GM12878 (cell line): ENCODE measurements at regions not wholly inside any gene's neighbourhood (a gene's known extent, or its start where the extent isn't known, plus 50 kb on each side); places are given as distances from the start of the nearest gene placed in this dataset.

Source experiments
- ATAC-seq: fragments of 200-7000 bp; cut with Tn5 transposase; 3 replicates; pipeline ENCODE4 v1.9.1; 2020; ENCODE audit warnings: mild to moderate bottlenecking, moderate library complexity
- BruUV-seq: library from RNA; stranded (reverse); fragments of 400-500 nt; replicated peaks from 2 replicates; lab custom pipeline; 2021; lab: Mats Ljungman, UMichigan
- CTCF ChIA-PET: fragments of 300-600 bp; sonication (Branson Sonifier 250); formaldehyde crosslinking; extraction: SDS; loops from one replicate; lab custom pipeline; 2021; ENCODE audit warnings: inconsistent platforms; lab: Yijun Ruan, JAX
- POLR2A ChIA-PET: fragments of 350-600 bp; formaldehyde crosslinking; extraction: SDS; loops from one replicate; lab custom pipeline; 2021; ENCODE audit warnings: inconsistent platforms; lab: Charles Lee
- RAD21 ChIA-PET: fragments of 300-600 bp; sonication (Branson Sonifier 250); formaldehyde crosslinking; loops from one replicate; lab custom pipeline; 2023; ENCODE audit warnings: antibody characterized with exemption; ENCODE audit not compliant: unreplicated experiment; lab: Charles Lee
- SMC1A ChIA-PET: fragments of 300-600 bp; sonication (Branson Sonifier 250); formaldehyde crosslinking; loops from one replicate; lab custom pipeline; 2023; ENCODE audit not compliant: unreplicated experiment, uncharacterized antibody; lab: Charles Lee
- DNase-seq: peaks from one replicate; pipeline ENCODE4 v3.0.0-alpha.2; 2011; ENCODE audit warnings: low read depth, low spot score
- FAIRE-seq: peaks from 3 replicates; lab custom pipeline; 2011; peaks lifted over from hg19 to GRCh38; lab: Jason Lieb, UNC
- H2AFZ ChIP-seq: 2 replicates; pipeline ENCODE4 v1.6.0; 2011; ENCODE audit warnings: low read depth, low read length, control low read depth; ENCODE audit not compliant: control insufficient read depth
- H3K27ac ChIP-seq: 2 replicates; pipeline ENCODE4 v1.5.1; 2011; ENCODE audit warnings: control low read depth; ENCODE audit not compliant: control insufficient read depth, insufficient read depth
- H3K27me3 ChIP-seq, 2 experiments: replicated peaks in 1 of 2; 2 replicates each; pipeline versions ENCODE4 v1.6.0 to v1.6.1; 2011; ENCODE audit warnings: low read length in 1 of 2; ENCODE audit not compliant: control insufficient read depth in 2 of 2, insufficient read depth in 2 of 2
- H3K36me3 ChIP-seq, 2 experiments: 2 replicates each; pipeline ENCODE4 v1.5.1; 2011; ENCODE audit warnings: low read length in 1 of 2; ENCODE audit not compliant: control insufficient read depth in 2 of 2, insufficient read depth in 2 of 2
- H3K4me1 ChIP-seq: 2 replicates; pipeline ENCODE4 v1.6.1; 2011; ENCODE audit warnings: mild to moderate bottlenecking, low read length, moderate library complexity, mixed read lengths; ENCODE audit not compliant: control insufficient read depth, insufficient read depth
- H3K4me2 ChIP-seq: 2 replicates; pipeline ENCODE4 v1.6.0; 2011; ENCODE audit warnings: control low read depth; ENCODE audit not compliant: control insufficient read depth, insufficient read depth
- H3K4me3 ChIP-seq: fragments of 200-600 bp; sonication (generic); 2 replicates; pipeline ENCODE4 v1.5.1; 2016
- H3K79me2 ChIP-seq: 2 replicates; pipeline ENCODE4 v1.6.0; 2011; ENCODE audit warnings: low read length; ENCODE audit not compliant: control insufficient read depth, insufficient read depth
- H3K9ac ChIP-seq: 2 replicates; pipeline ENCODE4 v1.8.0; 2011; ENCODE audit warnings: low read length, control low read depth, mixed read lengths; ENCODE audit not compliant: control insufficient read depth, insufficient read depth
- H3K9me3 ChIP-seq: replicated peaks from 3 replicates; pipeline ENCODE4 v1.5.1; 2011; ENCODE audit warnings: mild to moderate bottlenecking, low read length; ENCODE audit not compliant: control insufficient read depth, insufficient read depth
- H4K20me1 ChIP-seq: 2 replicates; pipeline ENCODE4 v1.6.0; 2011; ENCODE audit not compliant: control insufficient read depth, insufficient read depth
- DPF2 ChIP-seq: fragments of 450-650 bp; IDR thresholded peaks from 2 replicates; pipeline ENCODE4 v1.6.1; 2017; ENCODE audit warnings: mild to moderate bottlenecking
- EP300 ChIP-seq, 2 experiments: fragments of 150-350 bp in 1 of 2; IDR thresholded peaks; 2 replicates each; pipeline ENCODE4 v1.6.1; 2011 to 2012; ENCODE audit warnings: low read depth in 2 of 2, low read length in 2 of 2, borderline replicate concordance in 1 of 2, improper control_type of control experiment in 1 of 2, inconsistent platforms in 1 of 2; ENCODE audit not compliant: control insufficient read depth in 1 of 2
- EZH2 ChIP-seq: IDR thresholded peaks from 2 replicates; pipeline ENCODE4 v1.6.1; 2012; ENCODE audit warnings: low read depth, mild to moderate bottlenecking, control low read depth, inconsistent platforms, low read length, borderline replicate concordance; ENCODE audit not compliant: control insufficient read depth
- FOXM1 ChIP-seq: IDR thresholded peaks from 2 replicates; pipeline ENCODE4 v1.6.1; 2012; ENCODE audit warnings: low read depth, mild to moderate bottlenecking, inconsistent platforms, low read length, moderate library complexity
- KAT2A ChIP-seq: conservative IDR thresholded peaks from 2 replicates; pipeline ENCODE4 v1.6.1; 2011; ENCODE audit warnings: low read depth, low read length; ENCODE audit not compliant: control insufficient read depth
- MEF2A ChIP-seq: IDR thresholded peaks from 2 replicates; pipeline ENCODE4 v1.6.1; 2011; ENCODE audit warnings: low read depth, mild to moderate bottlenecking, low read length, moderate library complexity; ENCODE audit not compliant: insufficient read depth
- MTA2 ChIP-seq: fragments of 450-650 bp; IDR thresholded peaks from 2 replicates; pipeline ENCODE4 v1.6.1; 2016; ENCODE audit warnings: low read depth, mild to moderate bottlenecking, moderate library complexity
- POLR2AphosphoS5 ChIP-seq: IDR thresholded peaks from 2 replicates; pipeline ENCODE4 v1.6.1; 2011; ENCODE audit warnings: mild to moderate bottlenecking, low read length, inconsistent platforms
- RFX5 ChIP-seq: IDR thresholded peaks from 2 replicates; pipeline ENCODE4 v1.6.1; 2011; ENCODE audit warnings: low read depth, low read length, improper control_type of control experiment
- SIX5 ChIP-seq: IDR thresholded peaks from 2 replicates; pipeline ENCODE4 v1.6.1; 2011; ENCODE audit warnings: mild to moderate bottlenecking, low read depth, low read length, moderate library complexity; ENCODE audit not compliant: severe bottlenecking
- SP1 ChIP-seq: IDR thresholded peaks from one replicate; pipeline ENCODE4 v1.6.1; 2011; ENCODE audit warnings: low read depth, low read length
- SPI1 ChIP-seq: IDR thresholded peaks from 2 replicates; pipeline ENCODE4 v1.6.1; 2011; ENCODE audit warnings: low read depth, mild to moderate bottlenecking, low read length, moderate library complexity, borderline replicate concordance; ENCODE audit not compliant: insufficient read depth
- SRF ChIP-seq, 2 experiments: IDR thresholded peaks; 2 replicates each; pipeline ENCODE4 v1.6.1; 2011; ENCODE audit warnings: low read depth in 2 of 2, low read length in 2 of 2, mild to moderate bottlenecking in 1 of 2, moderate library complexity in 1 of 2
- TAF1 ChIP-seq: IDR thresholded peaks from 2 replicates; pipeline ENCODE4 v1.6.1; 2011; ENCODE audit warnings: mild to moderate bottlenecking, low read depth, low read length, borderline replicate concordance
- TBL1XR1 ChIP-seq: IDR thresholded peaks from 2 replicates; pipeline ENCODE4 v1.6.1; 2012; ENCODE audit warnings: low read depth, low read length, improper control_type of control experiment
- ZNF622 ChIP-seq: fragments of 450-650 bp; IDR thresholded peaks from 2 replicates; pipeline ENCODE4 v1.6.1; 2017; ENCODE audit warnings: mild to moderate bottlenecking, inconsistent platforms
- WGBS: methylation state at CpG from one replicate; pipeline ENCODE4 v1.1.6; 2016; ENCODE audit warnings: low lambda C conversion rate; ENCODE audit not compliant: insufficient replicate concordance, insufficient coverage; ENCODE audit errors: missing lambda C conversion rate; 5-methylcytosine and 5-hydroxymethylcytosine counted together
- in situ Hi-C: fragments of 300-500 bp; cut with MboI; formaldehyde crosslinking; loops from 9 replicates; pipeline ENCODE4 v1.14.3; 2018; ENCODE audit warnings: mixed read lengths
- intact Hi-C: fragments of 100-400 bp; cut with micrococcal nuclease; formaldehyde crosslinking; loops from one replicate; pipeline ENCODE4 v1.14.2; 2022; ENCODE audit not compliant: unreplicated experiment
- TF ChIP-seq, protein P1 (sequence below): IDR thresholded peaks from 2 replicates; pipeline ENCODE4 v1.6.1; 2012; ENCODE audit warnings: improper control_type of control experiment, low read depth, low read length; ENCODE audit not compliant: insufficient replicate concordance
- TF ChIP-seq, protein P2 (sequence below): IDR thresholded peaks from 2 replicates; pipeline ENCODE4 v1.6.1; 2011; ENCODE audit warnings: borderline replicate concordance, low read depth, mild to moderate bottlenecking, moderate library complexity, mixed read lengths, low read length; ENCODE audit not compliant: insufficient read depth; ENCODE audit errors: extremely low read length

GRCh38 chr12:65646127-65646643 is 178.1 kb upstream of the HMGA2 start:
- BruUV-seq: no TSS peak
- no peak overlapping the region for H3K4me2 ChIP-seq

GRCh38 chr12:65647074-65647473 is 177.2 kb upstream of the HMGA2 start:
- H3K4me3 ChIP-seq: no peak overlapping the region
- BruUV-seq: no TSS peak
- H3K79me2 ChIP-seq: no peaks in the 10 kb centered on the region
- ChIA-PET RAD21 (no interaction called here), POLR2A (interaction anchor here (0.6 kb wide), 1 partner anchor 440 kb away, joined by 4 read pairs; no protein-coding TSS in a partner anchor), CTCF (no interaction called here), SMC1A (no interaction called here)
- intact Hi-C loops (no loop called here), in situ Hi-C loops (no loop called here)
- H4K20me1 ChIP-seq: no peaks in the 10 kb centered on the region
- H3K27me3 ChIP-seq: no peaks in the 10 kb centered on the region
- WGBS: 61% methylated on average over 9 of the region's 9 CpGs
- H3K27ac ChIP-seq: no peak overlapping the region
- no peak for ATAC-seq
- H3K36me3 ChIP-seq: no peaks in the 10 kb centered on the region
- H3K9me3 ChIP-seq: no peaks in the 10 kb centered on the region
- H3K4me2 ChIP-seq: no peak overlapping the region
- no peaks in the 10 kb centered on the region for H3K4me1 ChIP-seq
- no peak overlapping the region for H3K9ac ChIP-seq
- FAIRE-seq: no peak
- no peak for DNase-seq
- H2AFZ ChIP-seq: no peak overlapping the region
- TF ChIP-seq DPF2 (no peak), POLR2AphosphoS5 (no peak), MEF2A (no peak), RFX5 (no peak), KAT2A (no peak)
- TF ChIP-seq, protein P1, sequence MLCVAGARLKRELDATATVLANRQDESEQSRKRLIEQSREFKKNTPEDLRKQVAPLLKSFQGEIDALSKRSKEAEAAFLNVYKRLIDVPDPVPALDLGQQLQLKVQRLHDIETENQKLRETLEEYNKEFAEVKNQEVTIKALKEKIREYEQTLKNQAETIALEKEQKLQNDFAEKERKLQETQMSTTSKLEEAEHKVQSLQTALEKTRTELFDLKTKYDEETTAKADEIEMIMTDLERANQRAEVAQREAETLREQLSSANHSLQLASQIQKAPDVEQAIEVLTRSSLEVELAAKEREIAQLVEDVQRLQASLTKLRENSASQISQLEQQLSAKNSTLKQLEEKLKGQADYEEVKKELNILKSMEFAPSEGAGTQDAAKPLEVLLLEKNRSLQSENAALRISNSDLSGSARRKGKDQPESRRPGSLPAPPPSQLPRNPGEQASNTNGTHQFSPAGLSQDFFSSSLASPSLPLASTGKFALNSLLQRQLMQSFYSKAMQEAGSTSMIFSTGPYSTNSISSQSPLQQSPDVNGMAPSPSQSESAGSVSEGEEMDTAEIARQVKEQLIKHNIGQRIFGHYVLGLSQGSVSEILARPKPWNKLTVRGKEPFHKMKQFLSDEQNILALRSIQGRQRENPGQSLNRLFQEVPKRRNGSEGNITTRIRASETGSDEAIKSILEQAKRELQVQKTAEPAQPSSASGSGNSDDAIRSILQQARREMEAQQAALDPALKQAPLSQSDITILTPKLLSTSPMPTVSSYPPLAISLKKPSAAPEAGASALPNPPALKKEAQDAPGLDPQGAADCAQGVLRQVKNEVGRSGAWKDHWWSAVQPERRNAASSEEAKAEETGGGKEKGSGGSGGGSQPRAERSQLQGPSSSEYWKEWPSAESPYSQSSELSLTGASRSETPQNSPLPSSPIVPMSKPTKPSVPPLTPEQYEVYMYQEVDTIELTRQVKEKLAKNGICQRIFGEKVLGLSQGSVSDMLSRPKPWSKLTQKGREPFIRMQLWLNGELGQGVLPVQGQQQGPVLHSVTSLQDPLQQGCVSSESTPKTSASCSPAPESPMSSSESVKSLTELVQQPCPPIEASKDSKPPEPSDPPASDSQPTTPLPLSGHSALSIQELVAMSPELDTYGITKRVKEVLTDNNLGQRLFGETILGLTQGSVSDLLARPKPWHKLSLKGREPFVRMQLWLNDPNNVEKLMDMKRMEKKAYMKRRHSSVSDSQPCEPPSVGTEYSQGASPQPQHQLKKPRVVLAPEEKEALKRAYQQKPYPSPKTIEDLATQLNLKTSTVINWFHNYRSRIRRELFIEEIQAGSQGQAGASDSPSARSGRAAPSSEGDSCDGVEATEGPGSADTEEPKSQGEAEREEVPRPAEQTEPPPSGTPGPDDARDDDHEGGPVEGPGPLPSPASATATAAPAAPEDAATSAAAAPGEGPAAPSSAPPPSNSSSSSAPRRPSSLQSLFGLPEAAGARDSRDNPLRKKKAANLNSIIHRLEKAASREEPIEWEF: no peak

More at GRCh38 chr12:65646127-65646643, 178.1 kb upstream of the HMGA2 start:
- no peak overlapping the region for H3K9ac ChIP-seq
- H3K4me1 ChIP-seq: no peaks in the 10 kb centered on the region
- no peak for FAIRE-seq
- no peaks in the 10 kb centered on the region for H3K36me3 ChIP-seq
- no peak for DNase-seq
- TF ChIP-seq, protein P2, sequence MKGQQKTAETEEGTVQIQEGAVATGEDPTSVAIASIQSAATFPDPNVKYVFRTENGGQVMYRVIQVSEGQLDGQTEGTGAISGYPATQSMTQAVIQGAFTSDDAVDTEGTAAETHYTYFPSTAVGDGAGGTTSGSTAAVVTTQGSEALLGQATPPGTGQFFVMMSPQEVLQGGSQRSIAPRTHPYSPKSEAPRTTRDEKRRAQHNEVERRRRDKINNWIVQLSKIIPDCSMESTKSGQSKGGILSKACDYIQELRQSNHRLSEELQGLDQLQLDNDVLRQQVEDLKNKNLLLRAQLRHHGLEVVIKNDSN: no peak
- TF ChIP-seq TAF1 (no peak), SRF (IDR thresholded peaks at IDR 0.05; ENCODE audit: low read depth in 2 of 2, low read length in 2 of 2) (no peak), SPI1 (no peak), MTA2 (no peak), SP1 (no peak), EZH2 (no peak), ZNF622 (no peak), EP300 (IDR thresholded peaks at IDR 0.05; ENCODE audit: borderline replicate concordance in 1 of 2, control insufficient read depth in 1 of 2, low read depth in 2 of 2, low read length in 2 of 2) (no peak), TBL1XR1 (no peak), SIX5 (no peak), FOXM1 (no peak)
- no peaks in the 10 kb centered on the region for H3K79me2 ChIP-seq
- ChIA-PET RAD21 (no interaction called here), CTCF (no interaction called here), SMC1A (no interaction called here), POLR2A (no interaction called here)
- H3K27me3 ChIP-seq: no peaks in the 10 kb centered on the region
- ATAC-seq: no peak
- no peaks in the 10 kb centered on the region for H4K20me1 ChIP-seq
- in situ Hi-C loops: no loop called here
- 75% methylated on average over 9 of the region's 11 CpGs for WGBS
- no peaks in the 10 kb centered on the region for H3K9me3 ChIP-seq
- H3K27ac ChIP-seq: no peak overlapping the region
- H2AFZ ChIP-seq: no peak overlapping the region
- intact Hi-C loops: no loop called here
- H3K4me3 ChIP-seq: no peak overlapping the region
